Raji (cell line): ENCODE measurements at regions not wholly inside any gene's neighbourhood (a gene's known extent, or its start where the extent isn't known, plus 50 kb on each side); places are given as distances from the start of the nearest gene placed in this dataset.

ENCODE experiments used
- POLR2A ChIP-seq: IDR thresholded peaks from 2 replicates; pipeline ENCODE4 v1.6.1; 2011; ENCODE audit warnings: low read depth, low read length, control low read depth; ENCODE audit not compliant: insufficient read depth

GRCh38 chr6:105981888-105982358 is 104.2 kb upstream of the PRDM1 start:
- TF ChIP-seq POLR2A: no peak

GRCh38 chr6:105981002-105981887 is 104.9 kb upstream of the PRDM1 start:
- no peak for TF ChIP-seq POLR2A

- no peak for TF ChIP-seq POLR2A
These were observed 107.2 kb upstream of the PRDM1 start for GRCh38 chr6:105978974-105979373.

GRCh38 chr6:105977934-105978504 is 108.1 kb upstream of the PRDM1 start:
- TF ChIP-seq POLR2A: no peak

GRCh38 chr6:105974986-105975385 is 111.2 kb upstream of the PRDM1 start:
- TF ChIP-seq POLR2A: no peak

GRCh38 chr6:105972440-105972839 is 113.7 kb upstream of the PRDM1 start:
- TF ChIP-seq POLR2A: no peak

- no peak for TF ChIP-seq POLR2A
These were observed 117.4 kb upstream of the PRDM1 start for GRCh38 chr6:105968603-105969333.

- TF ChIP-seq POLR2A: no peak
These were observed 118.1 kb upstream of the PRDM1 start for GRCh38 chr6:105967917-105968602.

- no peak for TF ChIP-seq POLR2A
These were observed 119.7 kb upstream of the PRDM1 start for GRCh38 chr6:105966481-105966880.

- TF ChIP-seq POLR2A: no peak
These were observed 121.0 kb upstream of the PRDM1 start for GRCh38 chr6:105964979-105965760.

- no peak for TF ChIP-seq POLR2A
These were observed 132.0 kb upstream of the PRDM1 start for GRCh38 chr6:105954148-105954547.

- no peak for TF ChIP-seq POLR2A
These were observed 133.1 kb upstream of the PRDM1 start for GRCh38 chr6:105952772-105953690.

- TF ChIP-seq POLR2A: no peak
These were observed 133.8 kb upstream of the PRDM1 start for GRCh38 chr6:105952326-105952725.
